HL-60 (cell line): ENCODE measurements at regions not wholly inside any gene's neighbourhood (a gene's known extent, or its start where the extent isn't known, plus 50 kb on each side); places are given as distances from the start of the nearest gene placed in this dataset.

Source experiments
- DNase-seq, 2 experiments: peaks; one replicate each; pipeline ENCODE4 v3.0.0-alpha.2; 2010 to 2020; ENCODE audit warnings: low read depth in 1 of 2, low spot score in 1 of 2
- H3K27ac ChIP-seq: fragments of 250-450 bp; sonication (Bioruptor Pico); replicated peaks from 2 replicates; pipeline ENCODE4 v1.5.1; 2020; ENCODE audit warnings: mild to moderate bottlenecking, moderate library complexity
- H3K27me3 ChIP-seq: fragments of 250-450 bp; sonication (Bioruptor Pico); 2 replicates; pipeline ENCODE4 v1.5.1; 2021; ENCODE audit warnings: mild to moderate bottlenecking, moderate library complexity; ENCODE audit not compliant: insufficient read depth, poor library complexity, severe bottlenecking
- H3K4me3 ChIP-seq: replicated peaks from 2 replicates; pipeline ENCODE4 v1.5.1; 2011; ENCODE audit warnings: mild to moderate bottlenecking, control low read depth, low read length; ENCODE audit not compliant: insufficient read depth
- GABPA ChIP-seq: IDR thresholded peaks from 2 replicates; pipeline ENCODE4 v1.6.1; 2012; ENCODE audit warnings: low read depth
- POLR2AphosphoS5 ChIP-seq: IDR thresholded peaks from 2 replicates; pipeline ENCODE4 v1.6.1; 2012; ENCODE audit warnings: low read depth
- SPI1 ChIP-seq: IDR thresholded peaks from 2 replicates; pipeline ENCODE4 v1.6.1; 2012; ENCODE audit warnings: low read depth, mild to moderate bottlenecking, borderline replicate concordance
- TF ChIP-seq, protein P1 (sequence below): IDR thresholded peaks from one replicate; pipeline ENCODE4 v1.5.1; 2011; ENCODE audit warnings: low read length, control low read depth, inconsistent platforms; ENCODE audit not compliant: insufficient read depth
- TF ChIP-seq, protein P2 (sequence below): IDR thresholded peaks from 2 replicates; pipeline ENCODE4 v1.6.1; 2012; ENCODE audit warnings: low read depth; ENCODE audit not compliant: insufficient replicate concordance

DNA sequence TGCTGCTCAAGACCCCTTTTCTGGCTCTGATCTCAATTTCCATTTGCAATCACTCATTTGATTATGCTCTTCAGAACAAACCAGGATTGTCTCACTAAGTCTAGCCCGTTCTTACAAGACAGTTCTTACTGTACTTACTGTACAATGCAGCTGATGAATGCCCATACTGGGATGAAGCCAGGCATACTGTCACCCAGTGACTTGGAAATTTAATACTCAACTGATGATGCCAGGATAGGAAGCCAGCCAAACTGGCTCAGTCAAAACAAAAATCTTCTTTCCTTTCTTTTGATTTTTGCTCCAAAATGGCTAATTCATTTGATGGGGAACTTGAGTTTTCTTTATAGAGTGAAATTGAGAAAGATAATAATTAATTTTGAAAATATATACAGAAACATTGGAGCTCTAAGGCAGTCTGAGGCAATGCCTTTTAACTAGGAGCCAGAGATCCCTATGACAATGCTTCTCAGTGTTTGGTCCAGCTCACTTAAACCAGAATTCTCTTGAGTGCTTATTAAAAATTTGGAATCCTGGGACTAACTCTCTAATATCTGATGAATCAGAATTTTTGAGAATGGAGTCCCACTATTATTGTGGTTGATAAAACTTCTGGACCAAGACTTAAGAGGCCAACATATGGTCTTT, 265.6 kb upstream of the THBS1 start:
- Histone ChIP-seq H3K27me3 (no peaks in the 10 kb centered on the region), H3K4me3 (no peak overlapping the region), H3K27ac (no peak overlapping the region)
- no peak for DNase-seq
- TF ChIP-seq POLR2AphosphoS5 (no peak), GABPA (no peak), SPI1 (no peak)
- TF ChIP-seq, protein P1, sequence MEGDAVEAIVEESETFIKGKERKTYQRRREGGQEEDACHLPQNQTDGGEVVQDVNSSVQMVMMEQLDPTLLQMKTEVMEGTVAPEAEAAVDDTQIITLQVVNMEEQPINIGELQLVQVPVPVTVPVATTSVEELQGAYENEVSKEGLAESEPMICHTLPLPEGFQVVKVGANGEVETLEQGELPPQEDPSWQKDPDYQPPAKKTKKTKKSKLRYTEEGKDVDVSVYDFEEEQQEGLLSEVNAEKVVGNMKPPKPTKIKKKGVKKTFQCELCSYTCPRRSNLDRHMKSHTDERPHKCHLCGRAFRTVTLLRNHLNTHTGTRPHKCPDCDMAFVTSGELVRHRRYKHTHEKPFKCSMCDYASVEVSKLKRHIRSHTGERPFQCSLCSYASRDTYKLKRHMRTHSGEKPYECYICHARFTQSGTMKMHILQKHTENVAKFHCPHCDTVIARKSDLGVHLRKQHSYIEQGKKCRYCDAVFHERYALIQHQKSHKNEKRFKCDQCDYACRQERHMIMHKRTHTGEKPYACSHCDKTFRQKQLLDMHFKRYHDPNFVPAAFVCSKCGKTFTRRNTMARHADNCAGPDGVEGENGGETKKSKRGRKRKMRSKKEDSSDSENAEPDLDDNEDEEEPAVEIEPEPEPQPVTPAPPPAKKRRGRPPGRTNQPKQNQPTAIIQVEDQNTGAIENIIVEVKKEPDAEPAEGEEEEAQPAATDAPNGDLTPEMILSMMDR: no peak
- TF ChIP-seq, protein P2, sequence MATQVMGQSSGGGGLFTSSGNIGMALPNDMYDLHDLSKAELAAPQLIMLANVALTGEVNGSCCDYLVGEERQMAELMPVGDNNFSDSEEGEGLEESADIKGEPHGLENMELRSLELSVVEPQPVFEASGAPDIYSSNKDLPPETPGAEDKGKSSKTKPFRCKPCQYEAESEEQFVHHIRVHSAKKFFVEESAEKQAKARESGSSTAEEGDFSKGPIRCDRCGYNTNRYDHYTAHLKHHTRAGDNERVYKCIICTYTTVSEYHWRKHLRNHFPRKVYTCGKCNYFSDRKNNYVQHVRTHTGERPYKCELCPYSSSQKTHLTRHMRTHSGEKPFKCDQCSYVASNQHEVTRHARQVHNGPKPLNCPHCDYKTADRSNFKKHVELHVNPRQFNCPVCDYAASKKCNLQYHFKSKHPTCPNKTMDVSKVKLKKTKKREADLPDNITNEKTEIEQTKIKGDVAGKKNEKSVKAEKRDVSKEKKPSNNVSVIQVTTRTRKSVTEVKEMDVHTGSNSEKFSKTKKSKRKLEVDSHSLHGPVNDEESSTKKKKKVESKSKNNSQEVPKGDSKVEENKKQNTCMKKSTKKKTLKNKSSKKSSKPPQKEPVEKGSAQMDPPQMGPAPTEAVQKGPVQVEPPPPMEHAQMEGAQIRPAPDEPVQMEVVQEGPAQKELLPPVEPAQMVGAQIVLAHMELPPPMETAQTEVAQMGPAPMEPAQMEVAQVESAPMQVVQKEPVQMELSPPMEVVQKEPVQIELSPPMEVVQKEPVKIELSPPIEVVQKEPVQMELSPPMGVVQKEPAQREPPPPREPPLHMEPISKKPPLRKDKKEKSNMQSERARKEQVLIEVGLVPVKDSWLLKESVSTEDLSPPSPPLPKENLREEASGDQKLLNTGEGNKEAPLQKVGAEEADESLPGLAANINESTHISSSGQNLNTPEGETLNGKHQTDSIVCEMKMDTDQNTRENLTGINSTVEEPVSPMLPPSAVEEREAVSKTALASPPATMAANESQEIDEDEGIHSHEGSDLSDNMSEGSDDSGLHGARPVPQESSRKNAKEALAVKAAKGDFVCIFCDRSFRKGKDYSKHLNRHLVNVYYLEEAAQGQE: no peak

DNA sequence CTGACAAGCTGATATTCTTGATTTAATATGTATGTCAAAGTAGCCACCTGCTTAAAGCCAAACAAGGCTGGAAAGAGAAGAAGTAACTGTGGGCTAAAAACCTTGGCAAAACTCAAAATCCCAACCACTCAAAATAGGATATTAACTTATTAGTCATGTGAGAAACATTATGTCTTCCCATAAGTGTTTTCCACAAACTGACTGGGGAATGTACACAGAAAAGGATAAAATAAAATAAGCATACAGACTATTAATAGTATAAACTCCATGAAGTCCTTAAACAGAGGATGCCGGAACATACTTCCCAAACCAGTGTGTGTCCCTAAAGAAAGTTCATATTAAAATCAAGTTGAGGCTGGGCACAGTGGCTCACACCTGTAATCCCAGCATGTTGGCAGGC, 263.7 kb upstream of the THBS1 start:
- Histone ChIP-seq H3K27me3 (no peaks in the 10 kb centered on the region), H3K27ac (no peak overlapping the region), H3K4me3 (no peak overlapping the region)
- TF ChIP-seq GABPA: no peak
- TF ChIP-seq, protein P1: no peak
- TF ChIP-seq, protein P2: no peak
- TF ChIP-seq POLR2AphosphoS5: no peak
- TF ChIP-seq SPI1: no peak
- DNase-seq: no peak

DNA sequence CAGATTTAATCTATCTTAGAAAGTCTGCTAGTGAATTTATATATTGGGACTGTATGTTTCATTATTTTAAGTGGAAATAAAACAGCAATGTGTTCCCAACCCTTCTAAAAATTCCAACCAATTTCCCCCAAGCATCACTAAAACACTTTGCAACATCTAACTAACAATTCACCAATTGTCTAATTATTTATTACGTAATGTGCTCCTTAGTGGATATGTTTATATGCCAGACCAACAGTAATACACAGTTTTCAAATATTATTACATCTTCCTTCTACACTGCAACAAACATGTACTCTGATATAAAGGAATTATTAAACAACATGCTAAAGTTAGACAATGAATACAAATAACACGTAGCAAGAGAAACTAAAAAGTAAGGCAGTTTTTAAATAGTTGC, 262.6 kb upstream of the THBS1 start:
- Histone ChIP-seq H3K4me3 (no peak overlapping the region), H3K27me3 (no peaks in the 10 kb centered on the region), H3K27ac (no peak overlapping the region)
- TF ChIP-seq GABPA: no peak
- no peak for TF ChIP-seq POLR2AphosphoS5
- TF ChIP-seq, protein P2: no peak
- no peak for TF ChIP-seq SPI1
- TF ChIP-seq, protein P1: no peak
- DNase-seq: no peak
